ENCODE measurements at regions not wholly inside any gene's neighbourhood (a gene's known extent, or its start where the extent isn't known, plus 50 kb on each side); places are given as distances from the start of the nearest gene placed in this dataset.

DNA sequence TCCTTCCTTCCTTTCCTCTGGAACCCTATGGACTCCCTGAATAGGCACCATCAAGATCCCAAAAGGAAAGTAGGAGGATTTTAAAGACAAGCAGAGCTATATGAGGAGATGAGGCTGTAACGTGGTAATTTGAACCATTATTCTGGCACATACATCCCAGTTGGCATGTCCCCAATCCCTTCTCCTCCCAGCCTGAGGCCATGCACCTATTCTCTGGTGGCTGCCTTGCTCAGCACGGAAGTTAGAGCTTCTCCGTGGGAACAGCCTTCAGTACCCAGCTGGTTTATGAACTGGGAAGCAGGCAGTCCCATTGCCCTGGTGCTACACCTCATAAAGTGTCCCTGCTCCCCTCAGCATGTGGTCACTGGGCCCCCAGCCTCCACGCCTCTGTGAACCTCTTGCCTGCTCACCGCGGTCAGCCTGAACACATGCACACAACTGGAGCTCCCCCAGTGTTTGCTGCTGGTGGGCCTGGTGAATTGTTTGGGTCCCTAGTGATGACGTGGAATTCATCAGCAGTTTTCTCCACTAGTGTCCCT, 139.9 kb upstream of the PLET1 start:
- ChIA-PET CTCF (no interaction called here), POLR2A (no interaction called here)
- Histone ChIP-seq H3K27ac (ENCODE audit: low read depth, low read length) (no peak overlapping the region), H3K4me3 (ENCODE audit: low read depth, low read length) (no peak overlapping the region), H3K9me3 (ENCODE audit: control insufficient read depth, insufficient read depth, low read length) (no peaks in the 10 kb centered on the region), H3K27me3 (ENCODE audit: control insufficient read depth, insufficient read depth, low read length) (peaks cover 7% of the 10 kb centered on the region)
- TF ChIP-seq, protein P1, sequence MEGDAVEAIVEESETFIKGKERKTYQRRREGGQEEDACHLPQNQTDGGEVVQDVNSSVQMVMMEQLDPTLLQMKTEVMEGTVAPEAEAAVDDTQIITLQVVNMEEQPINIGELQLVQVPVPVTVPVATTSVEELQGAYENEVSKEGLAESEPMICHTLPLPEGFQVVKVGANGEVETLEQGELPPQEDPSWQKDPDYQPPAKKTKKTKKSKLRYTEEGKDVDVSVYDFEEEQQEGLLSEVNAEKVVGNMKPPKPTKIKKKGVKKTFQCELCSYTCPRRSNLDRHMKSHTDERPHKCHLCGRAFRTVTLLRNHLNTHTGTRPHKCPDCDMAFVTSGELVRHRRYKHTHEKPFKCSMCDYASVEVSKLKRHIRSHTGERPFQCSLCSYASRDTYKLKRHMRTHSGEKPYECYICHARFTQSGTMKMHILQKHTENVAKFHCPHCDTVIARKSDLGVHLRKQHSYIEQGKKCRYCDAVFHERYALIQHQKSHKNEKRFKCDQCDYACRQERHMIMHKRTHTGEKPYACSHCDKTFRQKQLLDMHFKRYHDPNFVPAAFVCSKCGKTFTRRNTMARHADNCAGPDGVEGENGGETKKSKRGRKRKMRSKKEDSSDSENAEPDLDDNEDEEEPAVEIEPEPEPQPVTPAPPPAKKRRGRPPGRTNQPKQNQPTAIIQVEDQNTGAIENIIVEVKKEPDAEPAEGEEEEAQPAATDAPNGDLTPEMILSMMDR (IDR thresholded peaks at IDR 0.05; ENCODE audit: low read depth, low read length) = no peak
- DNase-seq (ENCODE audit: low read depth, low spot score) = no peak

DNA sequence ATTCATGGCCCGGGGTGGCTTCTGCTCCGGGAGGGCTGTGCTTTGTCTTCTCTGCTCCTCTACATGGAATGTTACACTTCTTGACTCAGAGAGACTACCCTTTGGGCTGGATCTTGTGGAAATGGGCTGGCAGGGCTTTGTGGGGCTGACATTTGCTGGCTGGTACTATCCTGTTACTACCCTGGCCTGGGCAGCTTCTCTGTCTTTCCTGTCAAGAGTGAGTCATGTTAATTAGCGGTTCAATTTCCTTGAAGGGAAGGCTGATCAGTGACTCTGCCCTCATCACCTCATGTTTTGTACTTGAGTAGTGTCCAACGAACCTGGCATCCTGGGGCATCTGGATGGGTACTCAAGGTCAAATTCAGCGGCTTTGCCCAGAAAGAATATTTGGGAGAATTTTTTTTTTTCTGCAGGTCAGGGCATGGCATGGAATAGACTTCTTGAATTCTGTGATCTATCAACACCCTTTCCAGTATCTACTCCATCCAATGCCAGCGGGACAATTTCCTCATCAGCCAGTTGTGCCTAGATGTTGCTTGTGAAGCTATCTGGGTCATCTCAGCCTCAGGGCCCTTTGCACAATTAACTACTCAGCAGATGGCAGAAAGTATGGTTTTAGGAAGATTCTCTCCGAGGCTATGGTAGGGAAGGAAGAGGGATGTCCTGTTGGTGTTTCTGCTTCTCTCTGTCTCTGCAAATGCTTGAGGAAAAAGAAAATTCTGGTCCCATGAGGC, 140.5 kb upstream of the PLET1 start:
- DNase-seq (ENCODE audit: low read depth, low spot score) = no peak
- Histone ChIP-seq H3K9me3 (ENCODE audit: control insufficient read depth, insufficient read depth, low read length) (no peaks in the 10 kb centered on the region), H3K4me3 (ENCODE audit: low read depth, low read length) (no peak overlapping the region), H3K27me3 (ENCODE audit: control insufficient read depth, insufficient read depth, low read length) (peaks cover 7% of the 10 kb centered on the region), H3K27ac (ENCODE audit: low read depth, low read length) (no peak overlapping the region)
- ChIA-PET CTCF (no interaction called here), POLR2A (no interaction called here)
- TF ChIP-seq, protein P1 (IDR thresholded peaks at IDR 0.05; ENCODE audit: low read depth, low read length) = no peak

DNA sequence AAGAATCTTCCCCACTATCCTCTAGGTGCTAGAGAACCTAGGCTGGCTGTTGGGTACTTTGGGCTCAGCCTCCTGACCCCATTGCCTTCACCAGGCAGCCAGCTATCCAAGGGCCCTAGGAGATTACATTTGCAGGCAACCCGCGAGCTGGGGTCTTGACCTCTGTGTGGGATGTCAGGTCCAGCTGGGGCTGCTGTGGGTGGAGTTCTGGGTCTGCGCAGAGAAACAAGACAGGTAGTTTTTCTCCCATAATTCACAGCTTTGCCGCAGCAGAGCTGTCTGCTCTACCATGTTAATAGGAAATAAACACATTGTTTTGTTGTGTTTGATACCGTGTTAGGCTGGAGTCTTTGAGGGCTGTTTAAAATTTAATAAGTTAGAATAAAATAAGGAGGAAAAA, 142.8 kb upstream of the PLET1 start:
- no peak overlapping the region for H3K4me3 ChIP-seq (ENCODE audit: low read depth, low read length)
- no peak overlapping the region for H3K27ac ChIP-seq (ENCODE audit: low read depth, low read length)
- ChIA-PET CTCF (no interaction called here), POLR2A (no interaction called here)
- H3K27me3 ChIP-seq (ENCODE audit: control insufficient read depth, insufficient read depth, low read length) = peaks cover 7% of the 10 kb centered on the region
- no peaks in the 10 kb centered on the region for H3K9me3 ChIP-seq (ENCODE audit: control insufficient read depth, insufficient read depth, low read length)
- DNase-seq (ENCODE audit: low read depth, low spot score) = no peak
- TF ChIP-seq, protein P1 (IDR thresholded peaks at IDR 0.05; ENCODE audit: low read depth, low read length) = no peak

DNA sequence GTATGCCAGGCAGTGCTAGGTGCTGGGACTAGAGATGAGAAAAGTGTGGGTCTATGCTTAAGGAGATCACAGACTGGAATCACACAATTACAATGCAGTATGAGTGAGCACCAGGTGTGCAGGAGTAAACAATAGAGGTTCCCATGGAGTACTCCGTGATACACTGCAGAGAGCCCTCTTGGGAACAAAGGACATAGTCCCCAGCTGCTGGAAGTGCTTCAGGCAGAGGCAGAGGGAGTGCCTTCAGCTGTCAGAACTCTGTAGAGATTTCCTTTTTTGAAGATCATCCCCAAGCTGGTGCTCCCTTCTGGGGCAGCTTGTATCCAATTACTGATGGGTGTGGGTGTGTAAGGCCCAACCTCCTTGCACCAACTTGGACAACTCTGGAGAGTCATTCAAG, 143.5 kb upstream of the PLET1 start:
- H3K27me3 ChIP-seq (ENCODE audit: control insufficient read depth, insufficient read depth, low read length) = peaks cover 7% of the 10 kb centered on the region
- TF ChIP-seq, protein P1 (IDR thresholded peaks at IDR 0.05; ENCODE audit: low read depth, low read length) = no peak
- no peak overlapping the region for H3K27ac ChIP-seq (ENCODE audit: low read depth, low read length)
- DNase-seq (ENCODE audit: low read depth, low spot score) = no peak
- POLR2A ChIA-PET = no interaction called here
- no peaks in the 10 kb centered on the region for H3K9me3 ChIP-seq (ENCODE audit: control insufficient read depth, insufficient read depth, low read length)
- CTCF ChIA-PET = no interaction called here
- no peak overlapping the region for H3K4me3 ChIP-seq (ENCODE audit: low read depth, low read length)

DNA sequence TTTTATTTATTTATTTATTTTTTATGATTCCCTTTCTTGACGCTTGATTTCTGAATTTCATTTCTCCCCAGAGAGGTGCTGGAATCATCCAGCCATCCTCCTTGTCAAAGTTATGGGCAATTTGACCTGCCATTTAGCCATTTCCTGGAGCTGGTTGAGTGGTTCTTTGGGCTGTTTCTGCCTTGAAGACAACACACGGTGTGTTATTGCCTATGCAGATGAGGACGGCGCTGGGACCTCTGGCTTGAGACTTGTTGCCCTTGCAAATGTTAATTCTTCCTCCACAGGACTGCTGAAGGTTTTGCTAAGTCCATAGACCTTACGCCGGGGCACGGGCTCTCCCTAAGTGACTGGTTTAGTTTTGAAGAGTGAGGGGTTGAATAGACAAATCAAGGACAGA, 147.9 kb upstream of the PLET1 start:
- no peak overlapping the region for H3K27ac ChIP-seq (ENCODE audit: low read depth, low read length)
- no peaks in the 10 kb centered on the region for H3K9me3 ChIP-seq (ENCODE audit: control insufficient read depth, insufficient read depth, low read length)
- peaks cover 11% of the 10 kb centered on the region for H3K27me3 ChIP-seq (ENCODE audit: control insufficient read depth, insufficient read depth, low read length)
- DNase-seq (ENCODE audit: low read depth, low spot score) = no peak
- no peak overlapping the region for H3K4me3 ChIP-seq (ENCODE audit: low read depth, low read length)
- ChIA-PET POLR2A (no interaction called here), CTCF (interaction anchor here (0.6 to 1.4 kb wide), 2 partner anchors 46 to 967 kb away, joined by 3 read pairs; no protein-coding TSS in a partner anchor)
- TF ChIP-seq, protein P1 (IDR thresholded peaks at IDR 0.05; ENCODE audit: low read depth, low read length) = no peak

Data from AG04450 (cell line).